Effector memory CD4-positive, alpha-beta T cell (primary cell): ENCODE measurements at regions not wholly inside any gene's neighbourhood (a gene's known extent, or its start where the extent isn't known, plus 50 kb on each side); places are given as distances from the start of the nearest gene placed in this dataset.

ENCODE experiments used
- DNase-seq, 3 donors: peaks; one replicate each; pipeline ENCODE4 v3.0.0-alpha.2; 2020
- H3K27ac ChIP-seq: 2 replicates; pipeline ENCODE4 v1.7.0; 2013; ENCODE audit warnings: mild to moderate bottlenecking, low read length, moderate library complexity; ENCODE audit not compliant: insufficient read depth, poor library complexity, severe bottlenecking
- H3K27me3 ChIP-seq: replicated peaks from 2 replicates; pipeline ENCODE4 v1.7.0; 2013; ENCODE audit warnings: mild to moderate bottlenecking, low read length; ENCODE audit not compliant: insufficient read depth, control insufficient read depth, poor library complexity, severe bottlenecking
- H3K36me3 ChIP-seq: 2 replicates; pipeline ENCODE4 v1.7.0; 2013; ENCODE audit warnings: mild to moderate bottlenecking, low read length, moderate library complexity; ENCODE audit not compliant: control insufficient read depth, insufficient read depth
- H3K4me1 ChIP-seq: 2 replicates; pipeline ENCODE4 v1.7.0; 2013; ENCODE audit warnings: low read length, mild to moderate bottlenecking; ENCODE audit not compliant: control insufficient read depth, insufficient read depth, poor library complexity, severe bottlenecking
- H3K4me3 ChIP-seq: 2 replicates; pipeline ENCODE4 v1.7.0; 2013; ENCODE audit warnings: low read length, low read depth, mild to moderate bottlenecking; ENCODE audit not compliant: insufficient read depth, poor library complexity, severe bottlenecking
- H3K9me3 ChIP-seq: 2 replicates; pipeline ENCODE4 v1.7.0; 2013; ENCODE audit warnings: mild to moderate bottlenecking, low read length, moderate library complexity; ENCODE audit not compliant: control insufficient read depth

DNA sequence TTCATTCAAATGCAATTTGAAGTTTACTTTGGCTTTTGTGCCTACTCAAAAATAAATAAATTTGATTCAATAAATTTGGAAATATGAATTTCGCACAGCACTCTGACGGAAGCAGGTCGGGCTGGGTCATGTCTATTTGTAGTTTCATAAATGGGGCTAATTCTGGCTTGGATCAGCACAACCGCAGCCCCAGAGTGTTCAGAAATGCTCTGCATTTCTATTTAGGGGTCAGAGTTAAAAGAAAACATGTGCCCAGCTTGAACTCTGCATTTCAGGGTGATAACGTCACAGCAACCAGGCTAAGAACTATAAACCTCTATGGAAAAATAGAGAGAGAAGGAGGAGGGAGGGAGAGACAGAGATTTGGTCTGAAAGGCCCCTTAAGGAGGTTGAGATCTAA is 480.9 kb upstream of the NOX3 start:
- no peak for DNase-seq
- Histone ChIP-seq H3K36me3 (no peaks in the 10 kb centered on the region), H3K4me3 (no peak overlapping the region), H3K9me3 (no peaks in the 10 kb centered on the region), H3K27me3 (no peaks in the 10 kb centered on the region), H3K27ac (no peak overlapping the region), H3K4me1 (no peaks in the 10 kb centered on the region)

- no peaks in the 10 kb centered on the region for H3K9me3 ChIP-seq
- no peak overlapping the region for H3K4me3 ChIP-seq
- no peak overlapping the region for H3K27ac ChIP-seq
- DNase-seq: no peak
- no peaks in the 10 kb centered on the region for H3K27me3 ChIP-seq
- no peaks in the 10 kb centered on the region for H3K36me3 ChIP-seq
- H3K4me1 ChIP-seq: no peaks in the 10 kb centered on the region
These were observed 480.5 kb upstream of the NOX3 start for GRCh38 chr6:155936127-155936526.

GRCh38 chr6:155916846-155917624 is 461.4 kb upstream of the NOX3 start:
- Histone ChIP-seq H3K27me3 (no peaks in the 10 kb centered on the region), H3K36me3 (no peaks in the 10 kb centered on the region), H3K27ac (no peak overlapping the region), H3K4me1 (no peaks in the 10 kb centered on the region), H3K9me3 (no peaks in the 10 kb centered on the region), H3K4me3 (no peak overlapping the region)
- no peak for DNase-seq

GRCh38 chr6:155915651-155916050 is 460.0 kb upstream of the NOX3 start:
- H3K36me3 ChIP-seq: no peaks in the 10 kb centered on the region
- no peak overlapping the region for H3K27ac ChIP-seq
- DNase-seq: no peak
- no peaks in the 10 kb centered on the region for H3K27me3 ChIP-seq
- no peak overlapping the region for H3K4me3 ChIP-seq
- H3K4me1 ChIP-seq: no peaks in the 10 kb centered on the region
- no peaks in the 10 kb centered on the region for H3K9me3 ChIP-seq

DNA sequence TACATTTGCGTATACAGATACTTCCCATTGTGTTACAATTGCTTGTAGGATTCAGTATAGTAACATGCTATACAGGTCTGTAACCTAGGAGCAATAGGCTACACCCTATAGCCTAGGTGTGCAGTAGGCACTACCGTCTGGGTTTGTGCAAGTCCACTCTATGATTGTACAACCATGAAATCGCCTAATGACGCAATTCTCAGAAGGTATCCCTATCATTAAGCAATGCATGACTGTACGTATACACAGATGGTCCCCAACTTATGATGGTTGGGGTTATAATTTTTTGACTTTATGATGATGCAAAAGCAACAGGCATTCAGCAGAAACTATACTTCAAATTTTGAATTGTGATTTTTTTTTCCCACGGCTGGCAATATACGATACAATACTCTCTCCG is 458.2 kb upstream of the NOX3 start:
- DNase-seq: no peak
- Histone ChIP-seq H3K4me3 (no peak overlapping the region), H3K27me3 (no peaks in the 10 kb centered on the region), H3K36me3 (no peaks in the 10 kb centered on the region), H3K27ac (no peak overlapping the region), H3K9me3 (no peaks in the 10 kb centered on the region), H3K4me1 (no peaks in the 10 kb centered on the region)

GRCh38 chr6:155909710-155910109 is 454.1 kb upstream of the NOX3 start:
- no peak for DNase-seq

DNA sequence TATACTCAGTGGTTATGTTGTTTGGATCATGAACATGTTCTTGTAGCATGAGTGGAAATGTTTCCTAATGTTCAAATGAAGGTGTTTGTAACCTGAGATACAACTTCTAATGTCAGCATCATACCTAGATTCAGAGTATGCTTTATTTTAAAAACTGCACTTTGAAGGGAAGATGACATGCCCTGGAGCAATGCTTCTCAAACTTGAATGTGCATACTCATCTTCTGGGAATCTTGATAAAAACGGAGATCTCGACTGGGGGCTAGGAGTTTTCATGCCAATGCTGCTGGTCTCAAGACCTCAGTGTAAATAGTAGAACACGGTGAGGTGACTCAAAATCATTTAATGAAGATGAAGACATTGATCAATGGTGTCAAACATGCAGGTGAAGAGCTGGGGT is 440.0 kb upstream of the NOX3 start:
- Histone ChIP-seq H3K27me3 (no peaks in the 10 kb centered on the region), H3K4me3 (no peak overlapping the region), H3K36me3 (no peaks in the 10 kb centered on the region), H3K4me1 (no peaks in the 10 kb centered on the region), H3K9me3 (no peaks in the 10 kb centered on the region), H3K27ac (no peak overlapping the region)
- no peak for DNase-seq

More at GRCh38 chr6:155909710-155910109, 454.1 kb upstream of the NOX3 start:
- no peak overlapping the region for H3K27ac ChIP-seq
- no peaks in the 10 kb centered on the region for H3K4me1 ChIP-seq
- no peaks in the 10 kb centered on the region for H3K36me3 ChIP-seq
- no peaks in the 10 kb centered on the region for H3K27me3 ChIP-seq
- no peak overlapping the region for H3K4me3 ChIP-seq
- no peaks in the 10 kb centered on the region for H3K9me3 ChIP-seq

GRCh38 chr6:155894758-155895157 is 439.1 kb upstream of the NOX3 start:
- Histone ChIP-seq H3K27me3 (no peaks in the 10 kb centered on the region), H3K36me3 (no peaks in the 10 kb centered on the region)
- no peak for DNase-seq

DNA sequence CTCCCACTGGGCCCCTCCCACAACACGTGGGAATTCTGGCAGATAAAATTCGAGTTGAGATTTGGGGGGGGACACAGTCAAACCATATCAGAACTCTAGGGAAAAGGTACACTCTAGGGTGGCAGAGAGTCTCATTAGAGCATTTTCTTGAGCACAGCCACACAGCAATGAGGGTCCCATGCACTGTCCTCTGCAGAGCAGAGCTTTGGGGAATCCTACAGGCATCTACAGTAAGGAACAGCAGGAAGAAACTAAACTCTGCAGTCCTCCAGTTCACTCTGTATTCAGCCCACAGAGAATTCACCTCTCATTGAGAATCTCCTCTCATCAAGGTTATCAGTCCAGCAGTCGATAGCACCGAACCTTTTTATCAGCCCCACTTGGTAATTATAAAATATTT is 438.6 kb upstream of the NOX3 start:
- no peak for DNase-seq
- Histone ChIP-seq H3K4me1 (no peaks in the 10 kb centered on the region), H3K9me3 (no peaks in the 10 kb centered on the region), H3K4me3 (no peak overlapping the region), H3K27me3 (no peaks in the 10 kb centered on the region), H3K36me3 (no peaks in the 10 kb centered on the region), H3K27ac (no peak overlapping the region)

More at GRCh38 chr6:155894758-155895157, 439.1 kb upstream of the NOX3 start:
- H3K9me3 ChIP-seq: no peaks in the 10 kb centered on the region
- no peaks in the 10 kb centered on the region for H3K4me1 ChIP-seq
- H3K27ac ChIP-seq: no peak overlapping the region
- H3K4me3 ChIP-seq: no peak overlapping the region

- no peaks in the 10 kb centered on the region for H3K4me1 ChIP-seq
- H3K9me3 ChIP-seq: no peaks in the 10 kb centered on the region
- no peak overlapping the region for H3K4me3 ChIP-seq
- H3K27me3 ChIP-seq: no peaks in the 10 kb centered on the region
- DNase-seq: no peak
- H3K27ac ChIP-seq: no peak overlapping the region
- H3K36me3 ChIP-seq: no peaks in the 10 kb centered on the region
These were observed 434.8 kb upstream of the NOX3 start for GRCh38 chr6:155890409-155890808.
